PC-3 (cell line): ENCODE measurements at regions not wholly inside any gene's neighbourhood (a gene's known extent, or its start where the extent isn't known, plus 50 kb on each side); places are given as distances from the start of the nearest gene placed in this dataset.

Experiments
- ATAC-seq: fragments of 200-7000 bp; cut with Tn5 transposase; 2 replicates; pipeline ENCODE4 v1.9.1; 2020; ENCODE audit warnings: mild to moderate bottlenecking, moderate library complexity
- BruUV-seq: library from RNA; stranded (reverse); fragments of 400-500 nt; replicated peaks from 2 replicates; lab custom pipeline; 2021; lab: Mats Ljungman, UMichigan
- CTCF ChIA-PET: fragments of 300-600 bp; sonication (Branson Sonifier 250); formaldehyde crosslinking; loops from one replicate; lab custom pipeline; 2022; ENCODE audit warnings: antibody characterized with exemption; lab: Charles Lee
- POLR2A ChIA-PET: fragments of 300-600 bp; sonication (Branson Sonifier 250); formaldehyde crosslinking; loops from one replicate; lab custom pipeline; 2022; ENCODE audit warnings: antibody characterized with exemption; ENCODE audit not compliant: unreplicated experiment; lab: Charles Lee
- DNase-seq: peaks from one replicate; pipeline ENCODE4 v3.0.0-alpha.2; 2015
- H2AFZ ChIP-seq: fragments of 300-600 bp; sonication (generic); 2 replicates; pipeline ENCODE4 v1.6.0; 2016; ENCODE audit warnings: antibody characterized with exemption, low read length
- H3F3A ChIP-seq: fragments of 300-600 bp; sonication (generic); one replicate; pipeline ENCODE4 v1.6.0; 2017; ENCODE audit warnings: antibody characterized with exemption, low read length, control low read depth, mild to moderate bottlenecking; ENCODE audit not compliant: unreplicated experiment
- H3K27ac ChIP-seq: fragments of 300-600 bp; sonication (generic); 2 replicates; pipeline ENCODE4 v1.5.1; 2016; ENCODE audit warnings: mild to moderate bottlenecking, low read length
- H3K27me3 ChIP-seq: fragments of 300-600 bp; sonication (generic); 2 replicates; pipeline ENCODE4 v1.6.1; 2016; ENCODE audit warnings: low read length, mixed read lengths
- H3K36me3 ChIP-seq: fragments of 300-600 bp; sonication (generic); 2 replicates; pipeline ENCODE4 v1.6.1; 2016; ENCODE audit warnings: low read depth, mixed run types, low read length, mixed read lengths
- H3K4me1 ChIP-seq: fragments of 300-600 bp; sonication (generic); 2 replicates; pipeline ENCODE4 v1.5.1; 2016; ENCODE audit warnings: low read length; ENCODE audit not compliant: insufficient read depth
- H3K4me2 ChIP-seq: fragments of 300-600 bp; sonication (generic); 2 replicates; pipeline ENCODE4 v1.6.0; 2016; ENCODE audit warnings: low read length
- H3K4me3 ChIP-seq: fragments of 300-600 bp; sonication (generic); 2 replicates; pipeline ENCODE4 v1.5.1; 2016; ENCODE audit warnings: mild to moderate bottlenecking, low read length, mixed read lengths
- H3K79me2 ChIP-seq: fragments of 300-600 bp; sonication (generic); 2 replicates; pipeline ENCODE4 v1.6.1; 2017; ENCODE audit warnings: low read length, mixed read lengths
- H3K9ac ChIP-seq: fragments of 300-600 bp; sonication (generic); 2 replicates; pipeline ENCODE4 v1.6.0; 2016; ENCODE audit warnings: mild to moderate bottlenecking, low read length
- H3K9me2 ChIP-seq: fragments of 300-600 bp; sonication (generic); replicated peaks from 2 replicates; pipeline ENCODE4 v1.6.1; 2016; ENCODE audit warnings: mixed run types, low read length, mixed read lengths
- H3K9me3 ChIP-seq: fragments of 300-600 bp; sonication (generic); 2 replicates; pipeline ENCODE4 v1.6.1; 2016; ENCODE audit warnings: low read length, mixed read lengths
- H4K20me1 ChIP-seq: fragments of 300-600 bp; sonication (generic); 2 replicates; pipeline ENCODE4 v1.6.1; 2016; ENCODE audit warnings: low read length, mixed read lengths
- EZH2 ChIP-seq: fragments of 300-600 bp; sonication (generic); IDR thresholded peaks from one replicate; pipeline ENCODE4 v1.6.1; 2017; ENCODE audit warnings: antibody characterized with exemption, mild to moderate bottlenecking, low read length; ENCODE audit not compliant: unreplicated experiment
- EZH2phosphoT487 ChIP-seq: fragments of 300-600 bp; sonication (generic); IDR thresholded peaks from 2 replicates; pipeline ENCODE4 v1.6.1; 2018; ENCODE audit warnings: mild to moderate bottlenecking, antibody characterized with exemption, low read length, borderline replicate concordance
- intact Hi-C: fragments of 100-400 bp; cut with micrococcal nuclease; formaldehyde crosslinking; loops from 2 replicates; pipeline ENCODE4 v1.9.0; 2023
- TF ChIP-seq, protein P1 (sequence below): fragments of 300-600 bp; sonication (generic); conservative IDR thresholded peaks from 2 replicates; pipeline ENCODE4 v1.5.1; 2017; ENCODE audit warnings: antibody characterized with exemption, low read depth, mild to moderate bottlenecking, low read length

DNA sequence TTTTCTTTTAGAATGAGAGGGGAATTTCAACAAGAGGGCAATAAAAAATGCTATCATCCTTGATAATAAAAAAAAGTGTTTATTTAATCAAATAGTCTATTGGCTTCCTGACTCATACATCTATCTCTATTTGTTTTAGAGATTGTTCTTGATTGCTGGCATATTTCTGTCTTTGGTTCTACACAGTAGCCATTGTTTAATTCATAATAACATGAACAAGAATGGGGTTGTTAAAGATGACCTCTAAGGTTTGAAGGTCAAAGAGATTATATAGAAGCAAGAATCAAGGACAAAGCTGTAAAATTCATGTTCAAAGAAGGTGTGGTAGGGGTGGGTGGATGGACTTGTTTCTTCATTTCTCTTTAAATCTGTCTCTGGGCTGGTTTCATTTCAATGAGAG lies 166.0 kb upstream of the KLF12 start:
- Histone ChIP-seq H2AFZ (no peak overlapping the region), H3K36me3 (no peaks in the 10 kb centered on the region), H3K4me1 (no peaks in the 10 kb centered on the region; the same call in 1 of the 2 replicates), H3K27me3 (no peaks in the 10 kb centered on the region), H4K20me1 (no peaks in the 10 kb centered on the region), H3K27ac (no peak overlapping the region), H3K79me2 (no peaks in the 10 kb centered on the region), H3K9me3 (no peaks in the 10 kb centered on the region), H3K4me3 (no peak overlapping the region), H3F3A (no peaks in the 10 kb centered on the region), H3K9me2 (no peaks in the 10 kb centered on the region), H3K4me2 (no peak overlapping the region), H3K9ac (no peak overlapping the region)
- peak; percentile 48; the same call in 1 of the 2 replicates for ATAC-seq
- intact Hi-C loops: no loop called here
- BruUV-seq: no TSS peak
- peak; percentile 6 for DNase-seq
- TF ChIP-seq EZH2: no peak
- TF ChIP-seq, protein P1, sequence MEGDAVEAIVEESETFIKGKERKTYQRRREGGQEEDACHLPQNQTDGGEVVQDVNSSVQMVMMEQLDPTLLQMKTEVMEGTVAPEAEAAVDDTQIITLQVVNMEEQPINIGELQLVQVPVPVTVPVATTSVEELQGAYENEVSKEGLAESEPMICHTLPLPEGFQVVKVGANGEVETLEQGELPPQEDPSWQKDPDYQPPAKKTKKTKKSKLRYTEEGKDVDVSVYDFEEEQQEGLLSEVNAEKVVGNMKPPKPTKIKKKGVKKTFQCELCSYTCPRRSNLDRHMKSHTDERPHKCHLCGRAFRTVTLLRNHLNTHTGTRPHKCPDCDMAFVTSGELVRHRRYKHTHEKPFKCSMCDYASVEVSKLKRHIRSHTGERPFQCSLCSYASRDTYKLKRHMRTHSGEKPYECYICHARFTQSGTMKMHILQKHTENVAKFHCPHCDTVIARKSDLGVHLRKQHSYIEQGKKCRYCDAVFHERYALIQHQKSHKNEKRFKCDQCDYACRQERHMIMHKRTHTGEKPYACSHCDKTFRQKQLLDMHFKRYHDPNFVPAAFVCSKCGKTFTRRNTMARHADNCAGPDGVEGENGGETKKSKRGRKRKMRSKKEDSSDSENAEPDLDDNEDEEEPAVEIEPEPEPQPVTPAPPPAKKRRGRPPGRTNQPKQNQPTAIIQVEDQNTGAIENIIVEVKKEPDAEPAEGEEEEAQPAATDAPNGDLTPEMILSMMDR: no peak
- no peak for TF ChIP-seq EZH2phosphoT487
- ChIA-PET CTCF (no interaction called here), POLR2A (no interaction called here)

DNA sequence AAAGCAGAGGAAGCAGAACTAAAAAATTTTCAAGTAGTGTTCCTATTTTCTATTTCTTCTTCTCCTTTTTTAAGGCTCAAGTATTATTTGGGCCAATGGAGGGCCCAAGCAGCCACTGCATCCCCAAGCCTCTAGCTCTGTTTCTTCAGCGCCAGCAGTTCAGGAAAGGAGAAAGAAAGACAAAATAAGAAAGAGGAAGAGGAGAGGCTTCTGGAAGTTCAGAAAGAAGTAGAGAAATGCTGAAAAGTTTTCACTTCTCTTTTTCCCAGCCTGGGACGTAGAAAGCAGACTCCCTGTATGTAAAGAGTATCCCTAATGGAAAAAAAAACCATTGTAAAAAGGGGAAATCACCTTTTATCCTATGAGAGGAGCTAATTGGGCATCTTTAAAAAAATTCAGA lies 165.5 kb upstream of the KLF12 start:
- Histone ChIP-seq H4K20me1 (no peaks in the 10 kb centered on the region), H3K27ac (no peak overlapping the region), H3K27me3 (no peaks in the 10 kb centered on the region), H3K79me2 (no peaks in the 10 kb centered on the region), H3K9ac (no peak overlapping the region), H3F3A (no peaks in the 10 kb centered on the region), H2AFZ (no peak overlapping the region), H3K4me1 (no peaks in the 10 kb centered on the region; the same call in 1 of the 2 replicates), H3K4me2 (no peak overlapping the region), H3K36me3 (no peaks in the 10 kb centered on the region), H3K9me2 (no peaks in the 10 kb centered on the region), H3K9me3 (no peaks in the 10 kb centered on the region), H3K4me3 (no peak overlapping the region)
- intact Hi-C loops: no loop called here
- DNase-seq: no peak
- ATAC-seq: no peak
- BruUV-seq: no TSS peak
- ChIA-PET POLR2A (no interaction called here), CTCF (no interaction called here)
- TF ChIP-seq EZH2phosphoT487 (no peak), EZH2 (no peak)
- TF ChIP-seq, protein P1: no peak

DNA sequence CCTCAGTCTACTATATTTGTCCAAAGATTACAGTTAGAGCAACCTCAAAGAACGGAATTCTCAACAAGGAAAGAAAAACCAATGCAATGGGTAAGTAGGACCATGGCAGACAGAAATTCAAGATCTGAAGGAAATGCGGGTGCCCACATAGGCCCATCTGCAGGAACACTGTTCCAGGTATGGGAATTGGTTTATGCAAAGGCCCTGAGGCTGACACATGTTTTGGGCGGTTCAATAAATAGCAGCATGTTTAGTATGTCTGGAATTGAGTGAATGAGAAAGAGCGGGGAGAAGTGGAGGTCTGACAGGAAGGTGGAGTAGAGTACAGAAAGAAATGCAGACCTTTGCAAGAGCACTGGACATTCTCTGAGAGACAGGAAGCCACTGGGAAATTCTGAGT lies 164.7 kb upstream of the KLF12 start:
- ATAC-seq: no peak
- no peak overlapping the region for H3K4me2 ChIP-seq
- ChIA-PET CTCF (no interaction called here), POLR2A (no interaction called here)
- no peaks in the 10 kb centered on the region for H3K36me3 ChIP-seq
- H2AFZ ChIP-seq: no peak overlapping the region
- H3F3A ChIP-seq: no peaks in the 10 kb centered on the region
- H3K27ac ChIP-seq: no peak overlapping the region
- H3K27me3 ChIP-seq: no peaks in the 10 kb centered on the region
- H3K4me3 ChIP-seq: no peak overlapping the region
- H3K9ac ChIP-seq: no peak overlapping the region
- no peaks in the 10 kb centered on the region for H3K9me3 ChIP-seq
- BruUV-seq: no TSS peak
- intact Hi-C loops: no loop called here
- TF ChIP-seq, protein P1: no peak
- no peaks in the 10 kb centered on the region for H3K9me2 ChIP-seq
- no peaks in the 10 kb centered on the region; the same call in 1 of the 2 replicates for H3K4me1 ChIP-seq
- no peak for DNase-seq
- no peaks in the 10 kb centered on the region for H4K20me1 ChIP-seq
- no peaks in the 10 kb centered on the region for H3K79me2 ChIP-seq
